GM23338 (cell line): ENCODE measurements at regions not wholly inside any gene's neighbourhood (a gene's known extent, or its start where the extent isn't known, plus 50 kb on each side); places are given as distances from the start of the nearest gene placed in this dataset.

Source experiments
- ATAC-seq: fragments of 200-7000 bp; cut with Tn5 transposase; 3 replicates; pipeline ENCODE4 v1.9.1; 2020
- DNase-seq: peaks from one replicate; pipeline ENCODE4 v3.0.0-alpha.2; 2015; ENCODE audit warnings: low spot score
- H2AFZ ChIP-seq: fragments of 200-600 bp; sonication (generic); 2 replicates; pipeline ENCODE4 v1.8.0; 2016; ENCODE audit warnings: antibody characterized with exemption, mild to moderate bottlenecking, moderate library complexity
- H3F3A ChIP-seq: fragments of 200-600 bp; sonication (generic); replicated peaks from 2 replicates; pipeline ENCODE4 v1.8.0; 2017; ENCODE audit warnings: antibody characterized with exemption, mixed run types, low read depth
- H3K27ac ChIP-seq: fragments of 200-600 bp; sonication (generic); 2 replicates; pipeline ENCODE4 v1.6.1; 2016; ENCODE audit warnings: low read depth
- H3K27me3 ChIP-seq: fragments of 200-600 bp; sonication (generic); 2 replicates; pipeline ENCODE4 v1.8.0; 2016; ENCODE audit warnings: mild to moderate bottlenecking, mixed run types, moderate library complexity; ENCODE audit not compliant: insufficient read depth
- H3K36me3 ChIP-seq: fragments of 200-600 bp; sonication (generic); 2 replicates; pipeline ENCODE4 v1.8.0; 2016; ENCODE audit warnings: mild to moderate bottlenecking; ENCODE audit not compliant: insufficient read depth
- H3K4me1 ChIP-seq: fragments of 200-600 bp; sonication (generic); 2 replicates; pipeline ENCODE4 v1.8.0; 2016; ENCODE audit warnings: mild to moderate bottlenecking, moderate library complexity; ENCODE audit not compliant: insufficient read depth
- H3K4me2 ChIP-seq: fragments of 200-600 bp; sonication (generic); 2 replicates; pipeline ENCODE4 v1.7.1; 2017; ENCODE audit warnings: mixed run types
- H3K4me3 ChIP-seq: fragments of 200-600 bp; sonication (generic); 2 replicates; pipeline ENCODE4 v1.6.1; 2016; ENCODE audit warnings: mixed run types
- H3K79me2 ChIP-seq: fragments of 200-600 bp; sonication (generic); replicated peaks from 2 replicates; pipeline ENCODE4 v1.8.0; 2017; ENCODE audit warnings: mild to moderate bottlenecking; ENCODE audit not compliant: insufficient read depth
- H3K9me2 ChIP-seq: fragments of 200-600 bp; sonication (generic); 2 replicates; pipeline ENCODE4 v1.8.0; 2017; ENCODE audit not compliant: insufficient read depth
- H4K20me1 ChIP-seq: fragments of 200-600 bp; sonication (generic); replicated peaks from 2 replicates; pipeline ENCODE4 v1.8.0; 2017; ENCODE audit warnings: mild to moderate bottlenecking; ENCODE audit not compliant: insufficient read depth
- H3K27ac Mint-ChIP-seq: 2 replicates; pipeline ENCODE4 v1.8.0; 2020; ENCODE audit warnings: inconsistent platforms, mild to moderate bottlenecking, moderate library complexity, mixed read lengths
- H3K27me3 Mint-ChIP-seq: 3 replicates; pipeline ENCODE4 v1.8.0; 2022; ENCODE audit warnings: low read depth, mild to moderate bottlenecking, moderate library complexity, mixed read lengths, inconsistent platforms; ENCODE audit not compliant: insufficient read depth, poor library complexity
- H3K36me3 Mint-ChIP-seq: 3 replicates; pipeline ENCODE4 v1.8.0; 2021; ENCODE audit warnings: low read depth, mild to moderate bottlenecking, inconsistent platforms, moderate library complexity, mixed read lengths
- H3K4me1 Mint-ChIP-seq: 3 replicates; pipeline ENCODE4 v1.8.0; 2020; ENCODE audit warnings: mild to moderate bottlenecking, inconsistent platforms, mixed read lengths
- H3K4me3 Mint-ChIP-seq: 3 replicates; pipeline ENCODE4 v1.8.0; 2021; ENCODE audit warnings: moderate library complexity, mild to moderate bottlenecking, inconsistent platforms, mixed read lengths
- H3K9me3 Mint-ChIP-seq: 3 replicates; pipeline ENCODE4 v1.8.0; 2020; ENCODE audit warnings: moderate library complexity, mild to moderate bottlenecking, inconsistent platforms, mixed read lengths
- CREB1 ChIP-seq: fragments of 250-450 bp; sonication (Bioruptor Pico); IDR thresholded peaks from 2 replicates; pipeline ENCODE4 v1.5.0; 2020; ENCODE audit warnings: low read depth, mild to moderate bottlenecking, moderate library complexity
- NANOG ChIP-seq: IDR thresholded peaks from 2 replicates; pipeline ENCODE4 v1.6.1; 2016; ENCODE audit warnings: antibody characterized with exemption, borderline replicate concordance
- ZNF114 ChIP-seq: fragments of 250-450 bp; sonication (Bioruptor Pico); IDR thresholded peaks from 2 replicates; pipeline ENCODE4 v1.5.0; 2020; ENCODE audit warnings: mild to moderate bottlenecking, moderate library complexity
- TF ChIP-seq, protein P1 (sequence below): IDR thresholded peaks from one replicate; pipeline ENCODE4 v1.6.1; 2018; ENCODE audit warnings: antibody characterized with exemption; ENCODE audit not compliant: unreplicated experiment
- TF ChIP-seq, protein P2 (sequence below), 2 experiments: fragments of 200-600 bp in 1 of 2; sonication (generic) in 1 of 2; conservative IDR thresholded peaks; 2 replicates each; pipeline versions ENCODE4 v1.5.1 to v1.6.1; 2016 to 2017; ENCODE audit warnings: antibody characterized with exemption in 2 of 2, low read depth in 2 of 2, mild to moderate bottlenecking in 2 of 2, moderate library complexity in 1 of 2

DNA sequence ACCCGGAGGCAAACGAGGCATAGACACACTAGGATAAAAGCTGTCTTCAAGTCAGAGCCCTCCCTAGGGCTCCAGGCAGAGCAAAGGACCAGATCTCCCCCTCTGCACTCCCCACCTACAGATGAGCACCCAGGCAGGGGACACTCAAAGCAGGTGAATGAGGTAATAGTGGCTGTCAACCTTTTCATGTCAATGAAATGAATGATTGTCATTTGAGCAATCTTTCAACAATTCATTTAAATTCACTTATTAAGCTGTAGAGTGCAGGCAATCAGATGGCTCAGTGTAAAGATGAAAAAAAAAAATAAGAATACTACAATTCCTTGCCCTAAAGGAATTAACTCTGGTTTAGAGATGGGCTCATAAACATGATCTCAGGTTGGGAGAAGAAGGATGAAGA, 427.8 kb upstream of the ISX start (continued):
- TF ChIP-seq, protein P1, sequence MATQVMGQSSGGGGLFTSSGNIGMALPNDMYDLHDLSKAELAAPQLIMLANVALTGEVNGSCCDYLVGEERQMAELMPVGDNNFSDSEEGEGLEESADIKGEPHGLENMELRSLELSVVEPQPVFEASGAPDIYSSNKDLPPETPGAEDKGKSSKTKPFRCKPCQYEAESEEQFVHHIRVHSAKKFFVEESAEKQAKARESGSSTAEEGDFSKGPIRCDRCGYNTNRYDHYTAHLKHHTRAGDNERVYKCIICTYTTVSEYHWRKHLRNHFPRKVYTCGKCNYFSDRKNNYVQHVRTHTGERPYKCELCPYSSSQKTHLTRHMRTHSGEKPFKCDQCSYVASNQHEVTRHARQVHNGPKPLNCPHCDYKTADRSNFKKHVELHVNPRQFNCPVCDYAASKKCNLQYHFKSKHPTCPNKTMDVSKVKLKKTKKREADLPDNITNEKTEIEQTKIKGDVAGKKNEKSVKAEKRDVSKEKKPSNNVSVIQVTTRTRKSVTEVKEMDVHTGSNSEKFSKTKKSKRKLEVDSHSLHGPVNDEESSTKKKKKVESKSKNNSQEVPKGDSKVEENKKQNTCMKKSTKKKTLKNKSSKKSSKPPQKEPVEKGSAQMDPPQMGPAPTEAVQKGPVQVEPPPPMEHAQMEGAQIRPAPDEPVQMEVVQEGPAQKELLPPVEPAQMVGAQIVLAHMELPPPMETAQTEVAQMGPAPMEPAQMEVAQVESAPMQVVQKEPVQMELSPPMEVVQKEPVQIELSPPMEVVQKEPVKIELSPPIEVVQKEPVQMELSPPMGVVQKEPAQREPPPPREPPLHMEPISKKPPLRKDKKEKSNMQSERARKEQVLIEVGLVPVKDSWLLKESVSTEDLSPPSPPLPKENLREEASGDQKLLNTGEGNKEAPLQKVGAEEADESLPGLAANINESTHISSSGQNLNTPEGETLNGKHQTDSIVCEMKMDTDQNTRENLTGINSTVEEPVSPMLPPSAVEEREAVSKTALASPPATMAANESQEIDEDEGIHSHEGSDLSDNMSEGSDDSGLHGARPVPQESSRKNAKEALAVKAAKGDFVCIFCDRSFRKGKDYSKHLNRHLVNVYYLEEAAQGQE: no peak

DNA sequence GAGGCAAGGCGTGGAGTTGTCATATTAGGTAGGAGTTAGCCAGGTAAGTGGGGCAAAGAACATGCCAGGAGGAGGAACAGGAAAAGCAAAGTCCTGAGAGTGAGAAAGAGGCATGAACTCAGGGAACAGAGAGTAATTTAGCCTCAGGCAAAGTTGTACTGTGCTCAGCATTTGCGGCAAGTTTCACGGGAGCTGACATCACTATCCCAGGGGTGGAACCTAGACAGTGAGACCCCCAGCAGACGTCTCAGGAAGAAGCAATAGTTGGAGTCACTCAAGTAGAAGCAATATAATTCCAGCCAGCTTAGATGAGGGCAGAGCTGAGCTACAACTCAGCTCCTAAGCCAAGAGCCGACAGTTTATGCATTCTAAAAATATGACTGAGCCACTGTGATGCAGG, 426.0 kb upstream of the ISX start:
- H3K79me2 ChIP-seq: no peaks in the 10 kb centered on the region
- no peaks in the 10 kb centered on the region for H4K20me1 ChIP-seq
- DNase-seq (no peak), ATAC-seq (no peak)
- H3K27me3 ChIP-seq: no peaks in the 10 kb centered on the region
- no peak overlapping the region for H3K4me3 Mint-ChIP-seq
- no peaks in the 10 kb centered on the region; the same call in 1 of the 3 replicates for H3K36me3 Mint-ChIP-seq
- H3K4me1 Mint-ChIP-seq: peaks cover 8% of the 10 kb centered on the region
- no peak overlapping the region for H3K4me2 ChIP-seq
- H2AFZ ChIP-seq: no peak overlapping the region
- no peaks in the 10 kb centered on the region for H3F3A ChIP-seq
- peaks cover 3% of the 10 kb centered on the region for H3K27me3 Mint-ChIP-seq
- TF ChIP-seq CREB1 (CRISPR knock-in tag): no peak
- TF ChIP-seq NANOG: no peak
- peaks cover 70% of the 10 kb centered on the region for H3K9me3 Mint-ChIP-seq
- H3K9me2 ChIP-seq: 0 out of 2 replicates have a peak, but pooled peaks cover 5% of the 10 kb centered on the region
- H3K27ac Mint-ChIP-seq: no peak overlapping the region; the same call in 1 of the 2 replicates
- H3K36me3 ChIP-seq: no peaks in the 10 kb centered on the region
- no peak overlapping the region for H3K4me3 ChIP-seq
- no peak overlapping the region for H3K27ac ChIP-seq
- peaks cover 9% of the 10 kb centered on the region; the same call in 1 of the 2 replicates for H3K4me1 ChIP-seq

DNA sequence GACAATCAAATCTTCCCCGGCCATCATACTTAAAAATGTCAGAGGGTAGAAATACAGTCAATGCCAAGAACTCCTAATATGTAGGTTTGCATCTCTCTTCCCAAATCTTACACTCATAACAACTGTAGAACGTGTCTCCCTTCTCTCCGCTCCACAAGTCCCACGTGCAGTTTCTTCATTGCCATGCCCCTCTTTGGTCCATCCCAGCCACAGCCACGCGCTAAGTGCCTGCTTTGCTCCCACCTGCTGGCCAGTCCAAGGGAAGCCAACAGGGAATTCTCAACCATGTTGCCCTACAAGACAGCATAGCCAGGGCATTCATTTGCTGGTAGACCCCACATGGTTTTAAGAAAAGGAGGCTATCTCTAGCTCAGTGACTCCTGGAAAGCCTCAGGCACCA, 420.6 kb upstream of the ISX start:
- no peaks in the 10 kb centered on the region for H3K9me2 ChIP-seq
- no peak overlapping the region for H3K4me2 ChIP-seq
- H3K4me1 Mint-ChIP-seq: no peaks in the 10 kb centered on the region
- H3K4me3 Mint-ChIP-seq: no peak overlapping the region
- H3F3A ChIP-seq: no peaks in the 10 kb centered on the region
- H3K9me3 Mint-ChIP-seq: peaks cover 66% of the 10 kb centered on the region
- H3K27ac Mint-ChIP-seq: no peak overlapping the region
- peak overlapping the region; percentile 63; the same call in 1 of the 2 replicates for H2AFZ ChIP-seq
- peaks cover under 1% of the 10 kb centered on the region for H3K27me3 Mint-ChIP-seq
- H3K36me3 ChIP-seq: no peaks in the 10 kb centered on the region
- peak; percentile 79 for ATAC-seq
- H3K27ac ChIP-seq: no peak overlapping the region
- no peaks in the 10 kb centered on the region for H4K20me1 ChIP-seq
- TF ChIP-seq ZNF114 (CRISPR knock-in tag): no peak
- TF ChIP-seq, protein P2, sequence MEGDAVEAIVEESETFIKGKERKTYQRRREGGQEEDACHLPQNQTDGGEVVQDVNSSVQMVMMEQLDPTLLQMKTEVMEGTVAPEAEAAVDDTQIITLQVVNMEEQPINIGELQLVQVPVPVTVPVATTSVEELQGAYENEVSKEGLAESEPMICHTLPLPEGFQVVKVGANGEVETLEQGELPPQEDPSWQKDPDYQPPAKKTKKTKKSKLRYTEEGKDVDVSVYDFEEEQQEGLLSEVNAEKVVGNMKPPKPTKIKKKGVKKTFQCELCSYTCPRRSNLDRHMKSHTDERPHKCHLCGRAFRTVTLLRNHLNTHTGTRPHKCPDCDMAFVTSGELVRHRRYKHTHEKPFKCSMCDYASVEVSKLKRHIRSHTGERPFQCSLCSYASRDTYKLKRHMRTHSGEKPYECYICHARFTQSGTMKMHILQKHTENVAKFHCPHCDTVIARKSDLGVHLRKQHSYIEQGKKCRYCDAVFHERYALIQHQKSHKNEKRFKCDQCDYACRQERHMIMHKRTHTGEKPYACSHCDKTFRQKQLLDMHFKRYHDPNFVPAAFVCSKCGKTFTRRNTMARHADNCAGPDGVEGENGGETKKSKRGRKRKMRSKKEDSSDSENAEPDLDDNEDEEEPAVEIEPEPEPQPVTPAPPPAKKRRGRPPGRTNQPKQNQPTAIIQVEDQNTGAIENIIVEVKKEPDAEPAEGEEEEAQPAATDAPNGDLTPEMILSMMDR (conservative IDR thresholded peaks at IDR 0.05; ENCODE audit: low read depth in 2 of 2): peak; percentile 52 to 73
- no peaks in the 10 kb centered on the region for H3K79me2 ChIP-seq
- H3K4me1 ChIP-seq: no peaks in the 10 kb centered on the region
- H3K4me3 ChIP-seq: no peak overlapping the region
- no peaks in the 10 kb centered on the region for H3K27me3 ChIP-seq
- DNase-seq: peak; percentile 69
- no peaks in the 10 kb centered on the region for H3K36me3 Mint-ChIP-seq
